ENCODE measurements at regions not wholly inside any gene's neighbourhood (a gene's known extent, or its start where the extent isn't known, plus 50 kb on each side); places are given as distances from the start of the nearest gene placed in this dataset.
"Not testable (repeated sequence)": the region's sequence is repeated elsewhere in the genome, so short reads cannot be mapped to it uniquely, and the experiment has no call there.

GRCh38 chr3:145902166-145902565 lies 258.8 kb downstream of the PLOD2 start:
- no peaks in the 10 kb centered on the region for H3K27me3 ChIP-seq (ENCODE audit: control insufficient read depth in 3 of 3, insufficient read depth in 3 of 3, low read length in 3 of 3)
- H3K4me1 ChIP-seq (ENCODE audit: control insufficient read depth in 3 of 3, insufficient read depth in 3 of 3, low read length in 3 of 3): no peaks in the 10 kb centered on the region
- no peak overlapping the region for H3K9ac ChIP-seq (ENCODE audit: low read depth in 1 of 3, low read length in 3 of 3)
- H3K27ac ChIP-seq (ENCODE audit: low read depth, low read length): no peak overlapping the region
- no peaks in the 10 kb centered on the region for H3K36me3 ChIP-seq (ENCODE audit: control insufficient read depth in 3 of 3, insufficient read depth in 3 of 3, low read length in 3 of 3)
- H3K4me3 ChIP-seq (ENCODE audit: low read length in 3 of 3): no peak overlapping the region
- no peaks in the 10 kb centered on the region for H3K9me3 ChIP-seq (ENCODE audit: control insufficient read depth in 3 of 3, low read length in 3 of 3)

- Histone ChIP-seq H3K9ac (ENCODE audit: low read depth in 1 of 3, low read length in 3 of 3) (no peak overlapping the region), H3K27me3 (ENCODE audit: control insufficient read depth in 3 of 3, insufficient read depth in 3 of 3, low read length in 3 of 3) (no peaks in the 10 kb centered on the region), H3K9me3 (ENCODE audit: control insufficient read depth in 3 of 3, low read length in 3 of 3) (no peaks in the 10 kb centered on the region), H3K27ac (ENCODE audit: low read depth, low read length) (no peak overlapping the region), H3K4me3 (ENCODE audit: low read length in 3 of 3) (no peak overlapping the region), H3K4me1 (ENCODE audit: control insufficient read depth in 3 of 3, insufficient read depth in 3 of 3, low read length in 3 of 3) (no peaks in the 10 kb centered on the region), H3K36me3 (ENCODE audit: control insufficient read depth in 3 of 3, insufficient read depth in 3 of 3, low read length in 3 of 3) (no peaks in the 10 kb centered on the region)
These were observed 257.4 kb downstream of the PLOD2 start for GRCh38 chr3:145903472-145904013.

- H3K4me3 ChIP-seq (ENCODE audit: low read length in 3 of 3): no peak overlapping the region
These were observed 256.8 kb downstream of the PLOD2 start for GRCh38 chr3:145904138-145904537.

GRCh38 chr3:145906301-145906700 lies 254.7 kb downstream of the PLOD2 start:
- Histone ChIP-seq H3K4me1 (ENCODE audit: control insufficient read depth in 3 of 3, insufficient read depth in 3 of 3, low read length in 3 of 3) (no peaks in the 10 kb centered on the region), H3K36me3 (ENCODE audit: control insufficient read depth in 3 of 3, insufficient read depth in 3 of 3, low read length in 3 of 3) (no peaks in the 10 kb centered on the region), H3K27ac (ENCODE audit: low read depth, low read length) (no peak overlapping the region)

More at GRCh38 chr3:145904138-145904537, 256.8 kb downstream of the PLOD2 start:
- Histone ChIP-seq H3K9ac (ENCODE audit: low read depth in 1 of 3, low read length in 3 of 3) (no peak overlapping the region), H3K36me3 (ENCODE audit: control insufficient read depth in 3 of 3, insufficient read depth in 3 of 3, low read length in 3 of 3) (no peaks in the 10 kb centered on the region), H3K27ac (ENCODE audit: low read depth, low read length) (no peak overlapping the region), H3K9me3 (ENCODE audit: control insufficient read depth in 3 of 3, low read length in 3 of 3) (no peaks in the 10 kb centered on the region), H3K4me1 (ENCODE audit: control insufficient read depth in 3 of 3, insufficient read depth in 3 of 3, low read length in 3 of 3) (no peaks in the 10 kb centered on the region), H3K27me3 (ENCODE audit: control insufficient read depth in 3 of 3, insufficient read depth in 3 of 3, low read length in 3 of 3) (no peaks in the 10 kb centered on the region)

GRCh38 chr3:145906755-145907154 lies 254.2 kb downstream of the PLOD2 start:
- Histone ChIP-seq H3K4me1 (ENCODE audit: control insufficient read depth in 3 of 3, insufficient read depth in 3 of 3, low read length in 3 of 3) (no peaks in the 10 kb centered on the region), H3K36me3 (ENCODE audit: control insufficient read depth in 3 of 3, insufficient read depth in 3 of 3, low read length in 3 of 3) (no peaks in the 10 kb centered on the region), H3K9me3 (ENCODE audit: control insufficient read depth in 3 of 3, low read length in 3 of 3) (no peaks in the 10 kb centered on the region), H3K4me3 (ENCODE audit: low read length in 3 of 3) (no peak overlapping the region), H3K9ac (ENCODE audit: low read depth in 1 of 3, low read length in 3 of 3) (no peak overlapping the region), H3K27ac (ENCODE audit: low read depth, low read length) (no peak overlapping the region), H3K27me3 (ENCODE audit: control insufficient read depth in 3 of 3, insufficient read depth in 3 of 3, low read length in 3 of 3) (no peaks in the 10 kb centered on the region)

More at GRCh38 chr3:145906301-145906700, 254.7 kb downstream of the PLOD2 start:
- no peak overlapping the region for H3K9ac ChIP-seq (ENCODE audit: low read depth in 1 of 3, low read length in 3 of 3)
- H3K9me3 ChIP-seq (ENCODE audit: control insufficient read depth in 3 of 3, low read length in 3 of 3): no peaks in the 10 kb centered on the region
- H3K4me3 ChIP-seq (ENCODE audit: low read length in 3 of 3): no peak overlapping the region
- no peaks in the 10 kb centered on the region for H3K27me3 ChIP-seq (ENCODE audit: control insufficient read depth in 3 of 3, insufficient read depth in 3 of 3, low read length in 3 of 3)

GRCh38 chr3:145911016-145911415 lies 250.0 kb downstream of the PLOD2 start:
- no peak overlapping the region for H3K27ac ChIP-seq (ENCODE audit: low read depth, low read length)
- H3K36me3 ChIP-seq (ENCODE audit: control insufficient read depth in 3 of 3, insufficient read depth in 3 of 3, low read length in 3 of 3): no peaks in the 10 kb centered on the region
- H3K4me3 ChIP-seq (ENCODE audit: low read length in 3 of 3): no peak overlapping the region
- H3K9me3 ChIP-seq (ENCODE audit: control insufficient read depth in 3 of 3, low read length in 3 of 3): no peaks in the 10 kb centered on the region
- H3K27me3 ChIP-seq (ENCODE audit: control insufficient read depth in 3 of 3, insufficient read depth in 3 of 3, low read length in 3 of 3): no peaks in the 10 kb centered on the region
- H3K9ac ChIP-seq (ENCODE audit: low read depth in 1 of 3, low read length in 3 of 3): no peak overlapping the region
- no peaks in the 10 kb centered on the region for H3K4me1 ChIP-seq (ENCODE audit: control insufficient read depth in 3 of 3, insufficient read depth in 3 of 3, low read length in 3 of 3)

GRCh38 chr3:145915787-145916186 lies 245.2 kb downstream of the PLOD2 start:
- no peaks in the 10 kb centered on the region for H3K27me3 ChIP-seq (ENCODE audit: control insufficient read depth in 3 of 3, insufficient read depth in 3 of 3, low read length in 3 of 3)
- no peaks in the 10 kb centered on the region for H3K36me3 ChIP-seq (ENCODE audit: control insufficient read depth in 3 of 3, insufficient read depth in 3 of 3, low read length in 3 of 3)
- no peaks in the 10 kb centered on the region for H3K9me3 ChIP-seq (ENCODE audit: control insufficient read depth in 3 of 3, low read length in 3 of 3)
- H3K27ac ChIP-seq (ENCODE audit: low read depth, low read length): no peak overlapping the region
- no peaks in the 10 kb centered on the region for H3K4me1 ChIP-seq (ENCODE audit: control insufficient read depth in 3 of 3, insufficient read depth in 3 of 3, low read length in 3 of 3)
- no peak overlapping the region for H3K4me3 ChIP-seq (ENCODE audit: low read length in 3 of 3)
- no peak overlapping the region for H3K9ac ChIP-seq (ENCODE audit: low read depth in 1 of 3, low read length in 3 of 3)

GRCh38 chr3:145927736-145928135 lies 233.2 kb downstream of the PLOD2 start:
- H3K9me3 ChIP-seq (ENCODE audit: control insufficient read depth in 3 of 3, low read length in 3 of 3); H3K9ac ChIP-seq (ENCODE audit: low read depth in 1 of 3, low read length in 3 of 3); H3K4me1 ChIP-seq (ENCODE audit: control insufficient read depth in 3 of 3, insufficient read depth in 3 of 3, low read length in 3 of 3); H3K36me3 ChIP-seq (ENCODE audit: control insufficient read depth in 3 of 3, insufficient read depth in 3 of 3, low read length in 3 of 3); H3K27me3 ChIP-seq (ENCODE audit: control insufficient read depth in 3 of 3, insufficient read depth in 3 of 3, low read length in 3 of 3); H3K4me3 ChIP-seq (ENCODE audit: low read length in 3 of 3); H3K27ac ChIP-seq (ENCODE audit: low read depth, low read length): not testable (repeated sequence)

GRCh38 chr3:145936971-145937370 lies 224.0 kb downstream of the PLOD2 start:
- H3K9ac ChIP-seq (ENCODE audit: low read depth in 1 of 3, low read length in 3 of 3): no peak overlapping the region
- H3K27ac ChIP-seq (ENCODE audit: low read depth, low read length): no peak overlapping the region
- no peaks in the 10 kb centered on the region for H3K27me3 ChIP-seq (ENCODE audit: control insufficient read depth in 3 of 3, insufficient read depth in 3 of 3, low read length in 3 of 3)
- H3K36me3 ChIP-seq (ENCODE audit: control insufficient read depth in 3 of 3, insufficient read depth in 3 of 3, low read length in 3 of 3): no peaks in the 10 kb centered on the region
- no peaks in the 10 kb centered on the region for H3K9me3 ChIP-seq (ENCODE audit: control insufficient read depth in 3 of 3, low read length in 3 of 3)
- H3K4me1 ChIP-seq (ENCODE audit: control insufficient read depth in 3 of 3, insufficient read depth in 3 of 3, low read length in 3 of 3): no peaks in the 10 kb centered on the region
- no peak overlapping the region for H3K4me3 ChIP-seq (ENCODE audit: low read length in 3 of 3)

- no peaks in the 10 kb centered on the region for H3K36me3 ChIP-seq (ENCODE audit: control insufficient read depth in 3 of 3, insufficient read depth in 3 of 3, low read length in 3 of 3)
- H3K4me1 ChIP-seq (ENCODE audit: control insufficient read depth in 3 of 3, insufficient read depth in 3 of 3, low read length in 3 of 3): no peaks in the 10 kb centered on the region
- no peaks in the 10 kb centered on the region for H3K27me3 ChIP-seq (ENCODE audit: control insufficient read depth in 3 of 3, insufficient read depth in 3 of 3, low read length in 3 of 3)
- no peak overlapping the region for H3K27ac ChIP-seq (ENCODE audit: low read depth, low read length)
- no peak overlapping the region for H3K4me3 ChIP-seq (ENCODE audit: low read length in 3 of 3)
- no peak overlapping the region for H3K9ac ChIP-seq (ENCODE audit: low read depth in 1 of 3, low read length in 3 of 3)
- no peaks in the 10 kb centered on the region for H3K9me3 ChIP-seq (ENCODE audit: control insufficient read depth in 3 of 3, low read length in 3 of 3)
These were observed 221.6 kb downstream of the PLOD2 start for GRCh38 chr3:145939431-145939830.

GRCh38 chr3:145942052-145942451 lies 218.9 kb downstream of the PLOD2 start:
- Histone ChIP-seq H3K36me3 (ENCODE audit: control insufficient read depth in 3 of 3, insufficient read depth in 3 of 3, low read length in 3 of 3) (no peaks in the 10 kb centered on the region), H3K27me3 (ENCODE audit: control insufficient read depth in 3 of 3, insufficient read depth in 3 of 3, low read length in 3 of 3) (no peaks in the 10 kb centered on the region), H3K9me3 (ENCODE audit: control insufficient read depth in 3 of 3, low read length in 3 of 3) (no peaks in the 10 kb centered on the region), H3K4me3 (ENCODE audit: low read length in 3 of 3) (no peak overlapping the region), H3K4me1 (ENCODE audit: control insufficient read depth in 3 of 3, insufficient read depth in 3 of 3, low read length in 3 of 3) (no peaks in the 10 kb centered on the region), H3K27ac (ENCODE audit: low read depth, low read length) (no peak overlapping the region), H3K9ac (ENCODE audit: low read depth in 1 of 3, low read length in 3 of 3) (no peak overlapping the region)
